ENCODE measurements at regions not wholly inside any gene's neighbourhood (a gene's known extent, or its start where the extent isn't known, plus 50 kb on each side); places are given as distances from the start of the nearest gene placed in this dataset.
"Not testable (repeated sequence)": the region's sequence is repeated elsewhere in the genome, so short reads cannot be mapped to it uniquely, and the experiment has no call there.

GRCh38 chr19:28103921-28104320, 1109.0 kb downstream of the UQCRFS1 start:
- Histone ChIP-seq H3K18ac (ENCODE audit: low read length) (no peak overlapping the region), H2AK5ac (ENCODE audit: low read length) (no peak overlapping the region), H3K23ac (ENCODE audit: low read length) (no peak overlapping the region), H4K8ac (ENCODE audit: low read depth, low read length) (no peak overlapping the region), H3K9ac (ENCODE audit: low read length) (no peak overlapping the region), H4K5ac (ENCODE audit: low read length) (no peak overlapping the region), H2BK15ac (replicated peaks; ENCODE audit: low read depth) (no peak overlapping the region), H2BK5ac (ENCODE audit: low read length) (no peak overlapping the region), H3K79me1 (ENCODE audit: low read length) (no peaks in the 10 kb centered on the region), H3K4me1 (ENCODE audit: control insufficient read depth, low read depth, low read length) (peaks cover 3% of the 10 kb centered on the region), H2BK120ac (ENCODE audit: low read depth, low read length) (no peak overlapping the region), H3K27ac (ENCODE audit: low read depth, low read length) (no peak overlapping the region), H3K4me3 (ENCODE audit: low read length) (no peak overlapping the region), H3K36me3 (ENCODE audit: control insufficient read depth, insufficient read depth, low read length) (no peaks in the 10 kb centered on the region), H3K79me2 (ENCODE audit: control insufficient read depth, insufficient read depth, low read length) (no peaks in the 10 kb centered on the region), H3K27me3 (ENCODE audit: insufficient read depth, low read length, poor library complexity) (no peaks in the 10 kb centered on the region), H3K56ac (ENCODE audit: low read length) (no peak overlapping the region), H3K4me2 (ENCODE audit: low read length) (no peak overlapping the region), H3K4ac (ENCODE audit: low read depth, low read length) (no peak overlapping the region)
- no CpG with 5 or more reads among the region's 3 CpGs for WGBS (ENCODE audit: extremely low coverage, insufficient coverage, low lambda C conversion rate)
- peak; percentile 89 for DNase-seq

DNA sequence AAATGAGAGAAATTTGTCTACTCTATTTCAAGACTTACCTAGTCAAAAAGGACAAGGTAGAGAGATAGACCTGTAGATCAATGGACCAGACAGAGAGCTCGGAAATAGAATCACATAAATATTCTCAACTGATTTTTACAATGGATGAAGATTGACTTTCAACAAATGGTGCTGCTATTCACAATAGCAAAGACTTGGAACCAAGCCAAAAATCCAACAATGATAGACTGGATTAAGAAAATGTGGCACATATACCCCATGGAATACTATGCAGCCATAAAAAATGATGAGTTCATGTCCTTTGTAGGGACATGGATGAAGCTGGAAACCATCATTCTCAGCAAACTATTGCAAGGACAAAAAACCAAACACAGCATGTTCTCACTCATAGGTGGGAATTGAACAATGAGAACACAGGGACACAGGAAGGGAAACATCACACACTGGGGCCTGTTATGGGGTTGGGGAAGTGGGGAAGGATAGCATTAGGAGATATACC, 1128.2 kb downstream of the UQCRFS1 start:
- H4K8ac ChIP-seq (ENCODE audit: low read depth, low read length); H3K9ac ChIP-seq (ENCODE audit: low read length); H2BK120ac ChIP-seq (ENCODE audit: low read depth, low read length); H3K27ac ChIP-seq (ENCODE audit: low read depth, low read length); H3K18ac ChIP-seq (ENCODE audit: low read length); H2BK5ac ChIP-seq (ENCODE audit: low read length); H2BK15ac ChIP-seq (replicated peaks; ENCODE audit: low read depth); H3K27me3 ChIP-seq (ENCODE audit: insufficient read depth, low read length, poor library complexity); H3K23ac ChIP-seq (ENCODE audit: low read length); H3K4ac ChIP-seq (ENCODE audit: low read depth, low read length); H3K36me3 ChIP-seq (ENCODE audit: control insufficient read depth, insufficient read depth, low read length); H3K79me2 ChIP-seq (ENCODE audit: control insufficient read depth, insufficient read depth, low read length); H3K79me1 ChIP-seq (ENCODE audit: low read length); H2AK5ac ChIP-seq (ENCODE audit: low read length); H3K4me3 ChIP-seq (ENCODE audit: low read length); H3K4me2 ChIP-seq (ENCODE audit: low read length); H4K5ac ChIP-seq (ENCODE audit: low read length); H3K56ac ChIP-seq (ENCODE audit: low read length); DNase-seq; H3K4me1 ChIP-seq (ENCODE audit: control insufficient read depth, low read depth, low read length): not testable (repeated sequence)
- WGBS (ENCODE audit: extremely low coverage, insufficient coverage, low lambda C conversion rate) = no CpG with 5 or more reads among the region's 1 CpG

DNA sequence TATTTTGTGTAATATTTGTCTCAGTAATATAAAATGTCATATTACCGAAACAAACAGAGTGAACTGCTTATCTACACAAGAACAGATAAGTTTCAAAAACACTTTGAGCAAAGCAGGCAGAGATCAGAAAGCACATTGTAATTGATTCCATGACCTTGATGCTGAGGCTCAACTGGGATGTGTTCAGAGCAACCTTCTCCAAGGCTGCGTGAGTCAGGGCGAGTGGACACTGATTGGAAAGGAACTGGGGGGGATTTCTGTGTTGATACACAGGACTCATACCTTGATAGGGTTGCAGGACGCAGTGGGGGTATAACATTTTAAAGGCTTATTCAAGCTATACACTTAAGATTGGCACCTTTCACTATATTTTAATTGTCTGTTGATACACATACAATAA, 1136.3 kb downstream of the UQCRFS1 start:
- Histone ChIP-seq H3K9ac (ENCODE audit: low read length) (no peak overlapping the region), H3K4me3 (ENCODE audit: low read length) (no peak overlapping the region), H4K8ac (ENCODE audit: low read depth, low read length) (no peak overlapping the region), H2AK5ac (ENCODE audit: low read length) (no peak overlapping the region), H3K79me2 (ENCODE audit: control insufficient read depth, insufficient read depth, low read length) (no peaks in the 10 kb centered on the region), H2BK120ac (ENCODE audit: low read depth, low read length) (no peak overlapping the region), H3K4me2 (ENCODE audit: low read length) (no peak overlapping the region), H3K4me1 (ENCODE audit: control insufficient read depth, low read depth, low read length) (no peaks in the 10 kb centered on the region), H2BK15ac (replicated peaks; ENCODE audit: low read depth) (no peak overlapping the region), H3K18ac (ENCODE audit: low read length) (no peak overlapping the region), H3K79me1 (ENCODE audit: low read length) (no peaks in the 10 kb centered on the region), H3K27ac (ENCODE audit: low read depth, low read length) (no peak overlapping the region), H3K56ac (ENCODE audit: low read length) (no peak overlapping the region), H3K36me3 (ENCODE audit: control insufficient read depth, insufficient read depth, low read length) (no peaks in the 10 kb centered on the region), H3K4ac (ENCODE audit: low read depth, low read length) (no peak overlapping the region), H3K27me3 (ENCODE audit: insufficient read depth, low read length, poor library complexity) (no peaks in the 10 kb centered on the region), H2BK5ac (ENCODE audit: low read length) (no peak overlapping the region), H3K23ac (ENCODE audit: low read length) (no peak overlapping the region), H4K5ac (ENCODE audit: low read length) (no peak overlapping the region)
- no peak for DNase-seq
- WGBS (ENCODE audit: extremely low coverage, insufficient coverage, low lambda C conversion rate) = no CpG with 5 or more reads among the region's 4 CpGs

- Histone ChIP-seq H2BK15ac (replicated peaks; ENCODE audit: low read depth) (no peak overlapping the region), H3K56ac (ENCODE audit: low read length) (no peak overlapping the region), H3K4ac (ENCODE audit: low read depth, low read length) (no peak overlapping the region), H3K9ac (ENCODE audit: low read length) (no peak overlapping the region), H3K36me3 (ENCODE audit: control insufficient read depth, insufficient read depth, low read length) (no peaks in the 10 kb centered on the region), H2BK120ac (ENCODE audit: low read depth, low read length) (no peak overlapping the region), H3K4me2 (ENCODE audit: low read length) (no peak overlapping the region), H3K27me3 (ENCODE audit: insufficient read depth, low read length, poor library complexity) (no peaks in the 10 kb centered on the region), H4K5ac (ENCODE audit: low read length) (no peak overlapping the region), H3K4me1 (ENCODE audit: control insufficient read depth, low read depth, low read length) (no peaks in the 10 kb centered on the region), H2AK5ac (ENCODE audit: low read length) (no peak overlapping the region), H3K79me1 (ENCODE audit: low read length) (no peaks in the 10 kb centered on the region), H3K23ac (ENCODE audit: low read length) (no peak overlapping the region), H3K4me3 (ENCODE audit: low read length) (no peak overlapping the region), H4K8ac (ENCODE audit: low read depth, low read length) (no peak overlapping the region), H3K79me2 (ENCODE audit: control insufficient read depth, insufficient read depth, low read length) (no peaks in the 10 kb centered on the region), H2BK5ac (ENCODE audit: low read length) (no peak overlapping the region), H3K18ac (ENCODE audit: low read length) (no peak overlapping the region), H3K27ac (ENCODE audit: low read depth, low read length) (no peak overlapping the region)
- no peak for DNase-seq
- WGBS (ENCODE audit: extremely low coverage, insufficient coverage, low lambda C conversion rate) = no CpG with 5 or more reads among the region's 1 CpG
These were observed 1137.7 kb downstream of the UQCRFS1 start for GRCh38 chr19:28075229-28075628.

DNA sequence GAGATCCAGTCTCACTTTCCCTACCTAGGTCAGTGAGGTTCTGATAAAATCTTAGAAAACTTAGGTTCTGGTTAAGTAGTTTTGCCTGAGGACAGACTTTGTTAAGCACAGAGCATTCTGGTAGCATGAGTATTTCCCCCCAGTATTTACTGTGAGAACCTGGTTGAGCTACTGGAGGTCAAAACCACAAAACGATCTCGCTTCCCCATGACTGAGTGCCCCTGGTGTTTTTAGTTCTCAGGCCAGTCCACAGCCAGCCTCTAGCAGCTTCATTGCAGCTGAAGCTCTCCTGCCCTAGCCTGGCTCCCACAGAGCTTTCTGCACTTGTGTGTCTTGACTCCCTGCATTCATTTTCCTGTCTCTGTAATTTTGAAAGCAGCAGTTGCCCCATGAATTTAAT, 1138.2 kb downstream of the UQCRFS1 start:
- H3K23ac ChIP-seq (ENCODE audit: low read length) = no peak overlapping the region
- no peak overlapping the region for H3K56ac ChIP-seq (ENCODE audit: low read length)
- H2BK15ac ChIP-seq (replicated peaks; ENCODE audit: low read depth) = no peak overlapping the region
- no peak overlapping the region for H2BK120ac ChIP-seq (ENCODE audit: low read depth, low read length)
- H3K9ac ChIP-seq (ENCODE audit: low read length) = no peak overlapping the region
- no peak overlapping the region for H3K4me3 ChIP-seq (ENCODE audit: low read length)
- no peak overlapping the region for H2AK5ac ChIP-seq (ENCODE audit: low read length)
- no peaks in the 10 kb centered on the region for H3K79me1 ChIP-seq (ENCODE audit: low read length)
- H2BK5ac ChIP-seq (ENCODE audit: low read length) = no peak overlapping the region
- no CpG with 5 or more reads among the region's 2 CpGs for WGBS (ENCODE audit: extremely low coverage, insufficient coverage, low lambda C conversion rate)
- no peaks in the 10 kb centered on the region for H3K79me2 ChIP-seq (ENCODE audit: control insufficient read depth, insufficient read depth, low read length)
- peak; percentile 64 for DNase-seq
- H3K4me1 ChIP-seq (ENCODE audit: control insufficient read depth, low read depth, low read length) = no peaks in the 10 kb centered on the region
- no peak overlapping the region for H3K27ac ChIP-seq (ENCODE audit: low read depth, low read length)
- H3K4ac ChIP-seq (ENCODE audit: low read depth, low read length) = no peak overlapping the region
- H3K27me3 ChIP-seq (ENCODE audit: insufficient read depth, low read length, poor library complexity) = no peaks in the 10 kb centered on the region
- no peak overlapping the region for H3K4me2 ChIP-seq (ENCODE audit: low read length)
- no peak overlapping the region for H4K8ac ChIP-seq (ENCODE audit: low read depth, low read length)
- no peaks in the 10 kb centered on the region for H3K36me3 ChIP-seq (ENCODE audit: control insufficient read depth, insufficient read depth, low read length)
- no peak overlapping the region for H3K18ac ChIP-seq (ENCODE audit: low read length)
- H4K5ac ChIP-seq (ENCODE audit: low read length) = no peak overlapping the region

DNA sequence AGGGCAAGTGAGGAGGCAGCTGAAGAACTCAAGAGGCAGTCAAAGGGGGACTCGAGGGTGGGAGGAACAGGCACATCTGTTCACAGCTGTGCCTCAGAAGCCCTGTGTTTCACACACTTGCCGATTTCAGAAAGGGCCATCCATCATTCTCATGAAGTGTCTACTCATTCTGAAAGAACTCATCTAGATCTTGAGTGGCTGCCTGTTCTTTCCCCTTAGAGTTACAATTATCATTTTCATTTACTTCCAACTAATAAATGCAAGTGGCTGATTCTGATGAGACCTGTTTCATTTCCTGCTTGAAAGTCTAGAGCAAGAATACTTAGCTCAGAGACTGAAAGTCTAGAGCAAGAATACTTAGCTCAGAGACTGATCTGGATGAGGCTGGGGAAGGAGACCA, 1145.1 kb downstream of the UQCRFS1 start:
- H3K56ac ChIP-seq (ENCODE audit: low read length) = no peak overlapping the region
- no peak overlapping the region for H2AK5ac ChIP-seq (ENCODE audit: low read length)
- H3K4me1 ChIP-seq (ENCODE audit: control insufficient read depth, low read depth, low read length) = no peaks in the 10 kb centered on the region
- no peak overlapping the region for H3K27ac ChIP-seq (ENCODE audit: low read depth, low read length)
- H3K79me1 ChIP-seq (ENCODE audit: low read length) = no peaks in the 10 kb centered on the region
- H3K9ac ChIP-seq (ENCODE audit: low read length) = no peak overlapping the region
- DNase-seq = no peak
- no peaks in the 10 kb centered on the region for H3K27me3 ChIP-seq (ENCODE audit: insufficient read depth, low read length, poor library complexity)
- H3K23ac ChIP-seq (ENCODE audit: low read length) = no peak overlapping the region
- no peak overlapping the region for H4K5ac ChIP-seq (ENCODE audit: low read length)
- H4K8ac ChIP-seq (ENCODE audit: low read depth, low read length) = no peak overlapping the region
- no peak overlapping the region for H3K4ac ChIP-seq (ENCODE audit: low read depth, low read length)
- no peak overlapping the region for H2BK5ac ChIP-seq (ENCODE audit: low read length)
- H3K18ac ChIP-seq (ENCODE audit: low read length) = no peak overlapping the region
- H3K79me2 ChIP-seq (ENCODE audit: control insufficient read depth, insufficient read depth, low read length) = no peaks in the 10 kb centered on the region
- H3K4me3 ChIP-seq (ENCODE audit: low read length) = no peak overlapping the region
- H3K4me2 ChIP-seq (ENCODE audit: low read length) = no peak overlapping the region
- WGBS (ENCODE audit: extremely low coverage, insufficient coverage, low lambda C conversion rate) = no CpG with 5 or more reads among the region's 2 CpGs
- H2BK120ac ChIP-seq (ENCODE audit: low read depth, low read length) = no peak overlapping the region
- H2BK15ac ChIP-seq (replicated peaks; ENCODE audit: low read depth) = no peak overlapping the region
- no peaks in the 10 kb centered on the region for H3K36me3 ChIP-seq (ENCODE audit: control insufficient read depth, insufficient read depth, low read length)

Measured in mesendoderm (in vitro differentiated cells).